ENCODE measurements at regions not wholly inside any gene's neighbourhood (a gene's known extent, or its start where the extent isn't known, plus 50 kb on each side); places are given as distances from the start of the nearest gene placed in this dataset.

DNA sequence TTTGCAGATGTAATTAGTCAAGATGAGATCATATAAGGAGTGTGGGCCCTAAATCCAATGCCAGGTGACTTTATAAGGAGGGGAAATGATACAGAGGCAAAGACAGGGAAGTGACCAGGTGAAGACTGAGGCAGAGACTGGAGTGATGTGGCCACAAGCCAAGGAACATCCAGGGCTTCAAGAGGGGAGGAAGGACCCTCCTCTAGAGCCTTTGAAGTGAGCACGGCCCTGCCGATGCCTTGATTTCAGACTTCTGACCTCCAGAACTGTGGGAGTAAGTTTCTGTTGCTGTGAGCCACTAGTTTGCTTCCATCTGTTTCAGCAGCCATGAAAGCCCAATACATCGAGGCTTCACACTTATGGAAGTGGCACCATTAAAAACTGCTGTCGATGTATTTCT, 78.7 kb downstream of the SHANK2 start (continued):
- TF ChIP-seq EP300 (IDR thresholded peaks at IDR 0.05; ENCODE audit: borderline replicate concordance in 1 of 2, low read depth in 2 of 2, low read length in 2 of 2) (no peak), KDM4A (IDR thresholded peaks at IDR 0.05; ENCODE audit: low read depth, low read length, severe bottlenecking) (no peak), NRF1 (IDR thresholded peaks at IDR 0.05; ENCODE audit: low read depth, low read length) (no peak), CHD2 (IDR thresholded peaks at IDR 0.05; ENCODE audit: low read length) (no peak), GABPA (IDR thresholded peaks at IDR 0.05; ENCODE audit: borderline replicate concordance, insufficient read depth, low read length) (no peak), ASH2L (IDR thresholded peaks at IDR 0.05; ENCODE audit: low read length) (no peak), SIN3A (conservative IDR thresholded peaks at IDR 0.05 in 1 of 2, IDR thresholded peaks at IDR 0.05 in 1 of 2; ENCODE audit: low read depth in 1 of 2, low read length in 2 of 2) (no peak), TAF1 (IDR thresholded peaks at IDR 0.05; ENCODE audit: low read depth, low read length) (no peak)

Data from H1 (cell line).